ENCODE measurements at regions not wholly inside any gene's neighbourhood (a gene's known extent, or its start where the extent isn't known, plus 50 kb on each side); places are given as distances from the start of the nearest gene placed in this dataset.

DNA sequence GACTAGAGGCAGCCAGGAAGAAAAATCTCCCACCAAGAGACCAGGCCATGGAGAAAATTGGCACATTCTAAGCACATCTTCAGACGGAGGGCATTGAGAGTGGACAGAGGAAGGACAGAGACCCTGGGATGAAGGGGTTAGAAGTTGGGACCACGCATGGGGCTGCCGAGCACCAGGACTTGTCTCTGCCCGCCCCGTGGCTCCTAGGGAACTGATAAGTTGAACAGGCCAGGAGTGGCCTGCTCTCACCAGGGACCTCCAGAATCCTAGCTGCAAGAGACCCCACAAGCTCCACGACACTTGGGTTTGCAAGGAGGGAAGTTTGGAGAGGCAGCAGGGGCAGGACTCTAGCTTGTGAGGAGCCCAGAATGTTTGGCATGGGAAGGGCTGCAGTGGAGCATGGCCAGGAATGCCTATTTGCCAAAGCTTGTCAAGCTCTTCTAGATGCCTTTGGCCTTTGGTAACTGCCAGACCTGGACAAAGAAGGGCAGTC lies 355.1 kb downstream of the NSUN3 start:
- TF ChIP-seq, protein P1, sequence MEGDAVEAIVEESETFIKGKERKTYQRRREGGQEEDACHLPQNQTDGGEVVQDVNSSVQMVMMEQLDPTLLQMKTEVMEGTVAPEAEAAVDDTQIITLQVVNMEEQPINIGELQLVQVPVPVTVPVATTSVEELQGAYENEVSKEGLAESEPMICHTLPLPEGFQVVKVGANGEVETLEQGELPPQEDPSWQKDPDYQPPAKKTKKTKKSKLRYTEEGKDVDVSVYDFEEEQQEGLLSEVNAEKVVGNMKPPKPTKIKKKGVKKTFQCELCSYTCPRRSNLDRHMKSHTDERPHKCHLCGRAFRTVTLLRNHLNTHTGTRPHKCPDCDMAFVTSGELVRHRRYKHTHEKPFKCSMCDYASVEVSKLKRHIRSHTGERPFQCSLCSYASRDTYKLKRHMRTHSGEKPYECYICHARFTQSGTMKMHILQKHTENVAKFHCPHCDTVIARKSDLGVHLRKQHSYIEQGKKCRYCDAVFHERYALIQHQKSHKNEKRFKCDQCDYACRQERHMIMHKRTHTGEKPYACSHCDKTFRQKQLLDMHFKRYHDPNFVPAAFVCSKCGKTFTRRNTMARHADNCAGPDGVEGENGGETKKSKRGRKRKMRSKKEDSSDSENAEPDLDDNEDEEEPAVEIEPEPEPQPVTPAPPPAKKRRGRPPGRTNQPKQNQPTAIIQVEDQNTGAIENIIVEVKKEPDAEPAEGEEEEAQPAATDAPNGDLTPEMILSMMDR (IDR thresholded peaks at IDR 0.05) = no peak
- TF ChIP-seq POLR2A (IDR thresholded peaks at IDR 0.05) = no peak
